H9 (cell line): ENCODE measurements at regions not wholly inside any gene's neighbourhood (a gene's known extent, or its start where the extent isn't known, plus 50 kb on each side); places are given as distances from the start of the nearest gene placed in this dataset.

Experiments used
- DNase-seq: peaks from one replicate; pipeline ENCODE4 v3.0.0-alpha.2; 2017
- H2AFZ ChIP-seq: one replicate; pipeline ENCODE4 v1.6.1; 2013; ENCODE audit warnings: mild to moderate bottlenecking, low read length, control low read depth, moderate library complexity
- H2AK5ac ChIP-seq: 2 replicates; pipeline ENCODE4 v1.6.1; 2013; ENCODE audit warnings: low read length, control low read depth, mixed read lengths; ENCODE audit not compliant: insufficient read length
- H2BK120ac ChIP-seq: one replicate; pipeline ENCODE4 v1.6.1; 2013; ENCODE audit warnings: low read depth, mild to moderate bottlenecking, low read length, control low read depth, inconsistent platforms; ENCODE audit not compliant: poor library complexity, severe bottlenecking
- H2BK12ac ChIP-seq: 2 replicates; pipeline ENCODE4 v1.6.1; 2013; ENCODE audit warnings: low read length, control low read depth, mixed read lengths, low read depth; ENCODE audit not compliant: insufficient read length
- H2BK15ac ChIP-seq: 2 replicates; pipeline ENCODE4 v1.6.1; 2013; ENCODE audit warnings: low read depth, low read length, control low read depth
- H2BK20ac ChIP-seq: one replicate; pipeline ENCODE4 v1.6.1; 2013; ENCODE audit warnings: low read depth, mild to moderate bottlenecking, low read length, control low read depth, inconsistent platforms; ENCODE audit not compliant: poor library complexity, severe bottlenecking
- H2BK5ac ChIP-seq: 2 replicates; pipeline ENCODE4 v1.6.1; 2013; ENCODE audit warnings: low read length, control low read depth, mixed read lengths; ENCODE audit not compliant: insufficient read length
- H3K14ac ChIP-seq: 2 replicates; pipeline ENCODE4 v1.6.1; 2013; ENCODE audit warnings: low read length, control low read depth; ENCODE audit not compliant: insufficient read depth
- H3K18ac ChIP-seq: 2 replicates; pipeline ENCODE4 v1.6.1; 2013; ENCODE audit warnings: low read depth, mild to moderate bottlenecking, mixed read lengths, low read length, control low read depth; ENCODE audit not compliant: insufficient read length
- H3K23ac ChIP-seq: 2 replicates; pipeline ENCODE4 v1.6.1; 2013; ENCODE audit warnings: low read length, control low read depth, mixed read lengths, low read depth; ENCODE audit not compliant: insufficient read length
- H3K23me2 ChIP-seq: 2 replicates; pipeline ENCODE4 v1.6.1; 2013; ENCODE audit warnings: low read depth, mild to moderate bottlenecking, mixed read lengths, low read length, control low read depth; ENCODE audit not compliant: insufficient read length, poor library complexity, severe bottlenecking
- H3K27ac ChIP-seq: 2 replicates; pipeline ENCODE4 v1.5.1; 2013; ENCODE audit warnings: low read length, control low read depth, mixed read lengths, low read depth; ENCODE audit not compliant: insufficient read length
- H3K27me3 ChIP-seq: 2 replicates; pipeline ENCODE4 v1.6.1; 2013; ENCODE audit warnings: low read length, control low read depth, inconsistent platforms; ENCODE audit not compliant: insufficient read depth
- H3K4ac ChIP-seq: 2 replicates; pipeline ENCODE4 v1.6.1; 2013; ENCODE audit warnings: low read depth, mild to moderate bottlenecking, control low read depth, inconsistent platforms, low read length, moderate library complexity
- H3K4me1 ChIP-seq: 2 replicates; pipeline ENCODE4 v1.6.1; 2013; ENCODE audit warnings: low read length, control low read depth, inconsistent platforms; ENCODE audit not compliant: insufficient read depth
- H3K4me2 ChIP-seq: 2 replicates; pipeline ENCODE4 v1.6.1; 2013; ENCODE audit warnings: low read length, control low read depth, mixed read lengths; ENCODE audit not compliant: insufficient read length, insufficient read depth
- H3K56ac ChIP-seq: 2 replicates; pipeline ENCODE4 v1.6.1; 2013; ENCODE audit warnings: low read depth, mild to moderate bottlenecking, mixed read lengths, low read length, control low read depth; ENCODE audit not compliant: insufficient read length
- H3K79me1 ChIP-seq: 2 replicates; pipeline ENCODE4 v1.6.1; 2013; ENCODE audit warnings: low read depth, mild to moderate bottlenecking, moderate library complexity, low read length, control low read depth, inconsistent platforms; ENCODE audit not compliant: insufficient read depth, poor library complexity, severe bottlenecking
- H3K79me2 ChIP-seq: 2 replicates; pipeline ENCODE4 v1.6.1; 2013; ENCODE audit warnings: low read length, control low read depth, inconsistent platforms; ENCODE audit not compliant: insufficient read depth
- H3K9ac ChIP-seq: 2 replicates; pipeline ENCODE4 v1.6.1; 2013; ENCODE audit warnings: low read length, control low read depth, mixed read lengths; ENCODE audit not compliant: insufficient read length; ENCODE audit errors: extremely low read depth
- H3K9me3 ChIP-seq: one replicate; pipeline ENCODE4 v1.6.1; 2013; ENCODE audit warnings: low read depth, low read length, inconsistent platforms; ENCODE audit not compliant: control insufficient read depth
- H3T11ph ChIP-seq: one replicate; pipeline ENCODE4 v1.6.1; 2013; ENCODE audit warnings: mild to moderate bottlenecking, low read length, control low read depth, inconsistent platforms
- H4K20me1 ChIP-seq: one replicate; pipeline ENCODE4 v1.6.1; 2013; ENCODE audit not compliant: control insufficient read depth, insufficient read length, insufficient read depth
- H4K5ac ChIP-seq: 2 replicates; pipeline ENCODE4 v1.6.1; 2013; ENCODE audit warnings: low read depth, mild to moderate bottlenecking, mixed read lengths, low read length, control low read depth; ENCODE audit not compliant: insufficient read length
- H4K8ac ChIP-seq: replicated peaks from 2 replicates; pipeline ENCODE4 v1.6.1; 2013; ENCODE audit warnings: low read length, control low read depth, mixed read lengths, low read depth; ENCODE audit not compliant: insufficient read length
- H4K91ac ChIP-seq: 2 replicates; pipeline ENCODE4 v1.6.1; 2013; ENCODE audit warnings: low read depth, mild to moderate bottlenecking, moderate library complexity, mixed read lengths, low read length, control low read depth; ENCODE audit not compliant: insufficient read length
- H3K27ac Mint-ChIP-seq, 3 experiments: 2 replicates in 2 of 3; 3 replicates in 1 of 3; pipeline ENCODE4 v1.8.0; 2020 to 2021; ENCODE audit warnings: mixed read lengths in 3 of 3, mild to moderate bottlenecking in 1 of 3, moderate library complexity in 1 of 3
- H3K27me3 Mint-ChIP-seq: 2 replicates; pipeline ENCODE4 v1.8.0; 2021; ENCODE audit warnings: low read depth, mild to moderate bottlenecking, moderate library complexity, mixed read lengths
- H3K36me3 Mint-ChIP-seq, 3 experiments: 2 replicates in 2 of 3; 3 replicates in 1 of 3; pipeline ENCODE4 v1.8.0; 2020 to 2021; ENCODE audit warnings: low read depth in 3 of 3, mixed read lengths in 3 of 3; ENCODE audit not compliant: insufficient read depth in 1 of 3
- H3K4me1 Mint-ChIP-seq, 2 experiments: 2 replicates each; pipeline ENCODE4 v1.8.0; 2020; ENCODE audit warnings: mixed read lengths in 2 of 2
- H3K4me3 Mint-ChIP-seq, 2 experiments: 2 replicates in 1 of 2; 3 replicates in 1 of 2; pipeline ENCODE4 v1.8.0; 2020 to 2021; ENCODE audit warnings: mild to moderate bottlenecking in 2 of 2, mixed read lengths in 2 of 2, moderate library complexity in 1 of 2
- H3K9me3 Mint-ChIP-seq, 2 experiments: 2 replicates in 1 of 2; 3 replicates in 1 of 2; pipeline ENCODE4 v1.8.0; 2020; ENCODE audit warnings: mild to moderate bottlenecking in 2 of 2, mixed read lengths in 2 of 2, moderate library complexity in 1 of 2
- TF ChIP-seq, protein P1 (sequence below): fragments of 200-600 bp; sonication (generic); conservative IDR thresholded peaks from 3 replicates; pipeline ENCODE4 v1.8.0; 2021; ENCODE audit warnings: antibody characterized with exemption, mild to moderate bottlenecking

GRCh38 chr15:34652726-34653033 lies 69.2 kb upstream of the GOLGA8B start:
- Histone ChIP-seq H2BK20ac (no peak overlapping the region), H3K27me3 (no peaks in the 10 kb centered on the region), H2BK12ac (no peak overlapping the region), H3K27ac (no peak overlapping the region), H3K14ac (no peak overlapping the region), H3K4me2 (no peak overlapping the region), H3K4me1 (0 out of 2 replicates have a peak, but pooled peaks cover 3% of the 10 kb centered on the region), H3K4ac (no peak overlapping the region), H2AFZ (no peak overlapping the region), H3K79me2 (no peaks in the 10 kb centered on the region), H4K5ac (no peak overlapping the region), H3K23ac (no peak overlapping the region), H2BK5ac (no peak overlapping the region), H3T11ph (no peak overlapping the region), H3K9me3 (no peaks in the 10 kb centered on the region), H3K18ac (no peak overlapping the region), H2BK15ac (no peak overlapping the region), H2BK120ac (no peak overlapping the region), H2AK5ac (no peak overlapping the region), H3K9ac (no peak overlapping the region), H4K91ac (no peak overlapping the region), H3K23me2 (no peaks in the 10 kb centered on the region), H4K8ac (no peak overlapping the region), H3K79me1 (no peaks in the 10 kb centered on the region), H4K20me1 (no peaks in the 10 kb centered on the region), H3K56ac (no peak overlapping the region)
- TF ChIP-seq, protein P1, sequence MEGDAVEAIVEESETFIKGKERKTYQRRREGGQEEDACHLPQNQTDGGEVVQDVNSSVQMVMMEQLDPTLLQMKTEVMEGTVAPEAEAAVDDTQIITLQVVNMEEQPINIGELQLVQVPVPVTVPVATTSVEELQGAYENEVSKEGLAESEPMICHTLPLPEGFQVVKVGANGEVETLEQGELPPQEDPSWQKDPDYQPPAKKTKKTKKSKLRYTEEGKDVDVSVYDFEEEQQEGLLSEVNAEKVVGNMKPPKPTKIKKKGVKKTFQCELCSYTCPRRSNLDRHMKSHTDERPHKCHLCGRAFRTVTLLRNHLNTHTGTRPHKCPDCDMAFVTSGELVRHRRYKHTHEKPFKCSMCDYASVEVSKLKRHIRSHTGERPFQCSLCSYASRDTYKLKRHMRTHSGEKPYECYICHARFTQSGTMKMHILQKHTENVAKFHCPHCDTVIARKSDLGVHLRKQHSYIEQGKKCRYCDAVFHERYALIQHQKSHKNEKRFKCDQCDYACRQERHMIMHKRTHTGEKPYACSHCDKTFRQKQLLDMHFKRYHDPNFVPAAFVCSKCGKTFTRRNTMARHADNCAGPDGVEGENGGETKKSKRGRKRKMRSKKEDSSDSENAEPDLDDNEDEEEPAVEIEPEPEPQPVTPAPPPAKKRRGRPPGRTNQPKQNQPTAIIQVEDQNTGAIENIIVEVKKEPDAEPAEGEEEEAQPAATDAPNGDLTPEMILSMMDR: no peak
- Mint-ChIP-seq H3K27me3 (no peaks in the 10 kb centered on the region), H3K4me1 (peaks cover 20 to 21% of the 10 kb centered on the region in 2 experiments), H3K27ac (no peak overlapping the region), H3K36me3 (no peaks in the 10 kb centered on the region), H3K4me3 (no peak overlapping the region), H3K9me3 (no peaks in the 10 kb centered on the region)
- DNase-seq: no peak
